Heart left ventricle (tissue), 16 donors: ENCODE measurements at regions not wholly inside any gene's neighbourhood (a gene's known extent, or its start where the extent isn't known, plus 50 kb on each side); places are given as distances from the start of the nearest gene placed in this dataset.
"Not testable (repeated sequence)": the region's sequence is repeated elsewhere in the genome, so short reads cannot be mapped to it uniquely, and the experiment has no call there.

ENCODE experiments used
- ATAC-seq, 4 donors: fragments of 200-7000 bp; cut with Tn5 transposase; one replicate each; pipeline ENCODE4 v1.9.1; 2020 to 2022; ENCODE audit warnings: moderate library complexity in 4 of 4, mild to moderate bottlenecking in 3 of 4, moderate number of reproducible peaks in 1 of 4
- DNase-seq, 5 donors: peaks; one replicate each; pipeline ENCODE4 v3.0.0-alpha.2; 2020
- H3K27ac ChIP-seq, 12 donors: fragments of 200-600 bp; sonication (generic) in 4 of 12; one replicate each; pipeline versions ENCODE4 v1.5.0 to v1.8.0; 2016 to 2022; ENCODE audit warnings: mild to moderate bottlenecking in 2 of 12
- H3K27me3 ChIP-seq, 9 donors: fragments of 200-600 bp; sonication (generic) in 2 of 9; one replicate each; pipeline versions ENCODE4 v1.5.1 to v1.8.0; 2016 to 2022; ENCODE audit warnings: mild to moderate bottlenecking in 3 of 9
- H3K36me3 ChIP-seq, 9 donors: fragments of 200-600 bp; sonication (generic) in 2 of 9; one replicate each; pipeline versions ENCODE4 v1.5.0 to v1.8.0; 2018 to 2022; ENCODE audit warnings: mild to moderate bottlenecking in 2 of 9
- H3K4me1 ChIP-seq, 12 donors: fragments of 200-600 bp; sonication (generic) in 4 of 12; one replicate each; pipeline versions ENCODE4 v1.5.0 to v1.8.0; 2016 to 2022; ENCODE audit warnings: mild to moderate bottlenecking in 3 of 12
- H3K4me3 ChIP-seq, 12 donors: fragments of 200-600 bp; sonication (generic) in 4 of 12; one replicate each; pipeline versions ENCODE4 v1.5.0 to v1.8.0; 2017 to 2022; ENCODE audit warnings: mild to moderate bottlenecking in 9 of 12, moderate library complexity in 4 of 12
- H3K9me3 ChIP-seq, 12 donors: fragments of 200-600 bp; sonication (generic) in 4 of 12; one replicate each; pipeline versions ENCODE4 v1.5.0 to v1.8.0; 2016 to 2022; ENCODE audit warnings: mild to moderate bottlenecking in 1 of 12
- CTCF ChIP-seq, 12 donors: fragments of 200-600 bp; sonication (generic) in 4 of 12; IDR thresholded peaks; one replicate each; pipeline versions ENCODE4 v1.5.0 to v1.8.0; 2018 to 2022; ENCODE audit warnings: antibody characterized with exemption in 12 of 12, mild to moderate bottlenecking in 5 of 12
- POLR2A ChIP-seq, 2 donors: fragments of 450-650 bp; IDR thresholded peaks; one replicate each; pipeline ENCODE4 v1.6.1; 2017; ENCODE audit warnings: antibody characterized with exemption in 2 of 2, mild to moderate bottlenecking in 2 of 2, moderate library complexity in 2 of 2
- WGBS, 4 donors: extraction: QIAGEN DNeasy Blood & Tissue Kit in 2 of 4; methylation state at CpG; one replicate each; pipeline versions ENCODE4 v1.1.5 to v1.1.7; 2013 to 2018; 5-methylcytosine and 5-hydroxymethylcytosine counted together
- intact Hi-C, 10 donors: fragments of 100-400 bp; cut with DNase I; formaldehyde crosslinking; loops; one replicate each; pipeline versions ENCODE4 v1.11.1 to v1.14.2; 2022
- donor health status: ischemic (EF 13 %, LVEDD 7.1; RV severe dilation, severe dysfunction).
- donor health status: healthy with polysubstance abuse.
- donor health status: DM: no; HTN: yes; CAD: no.
- donor health status: DM: no; HTN: no; CAD: no.
- donor health status: ischemic (EF 25% LVEDD 6.9; RV normal size, moderate dysfunction).
- donor health status: ischemic (EF 25% LVEDD 5.7; RV mildly dilated, moderate dysfunction).
- donor health status: healthy.
- donor health status: DM: yes; HTN: yes; CAD: no.
- donor health status: ischemic (EF 35%, LVEDD 5.7; RV mildly dilated, moderate dysfunction).
- donor health status: nonischemic (EF 11% LVEDD 7.7; RV severe dilation, severe dysfunction).
- donor health status: DM: yes; HTN: yes; CAD: no.
- donor health status: PGD.
- donor health status: ischemic (EF 29% LVEDD 5.4; RV normal size, mild dysfunction).
- donor health status: nonischemic (EF 23%, LVEDD 6.1; RV moderate dilation, normal function).

- intact Hi-C loops: no loop called here
- H3K36me3 ChIP-seq: no peaks in the 10 kb centered on the region
- no peak overlapping the region for H3K27ac ChIP-seq
- no peak overlapping the region for H3K4me3 ChIP-seq
- no peak for DNase-seq
- ATAC-seq: no peak
- H3K27me3 ChIP-seq: peaks cover 0 to 3% (median 0%) of the 10 kb centered on the region in 9 donors
- TF ChIP-seq CTCF (IDR thresholded peaks at IDR 0.05) (no peak), POLR2A (IDR thresholded peaks at IDR 0.05) (no peak)
- WGBS, 4 donors: 57 to 74% (median 64%) methylated on average over 1 of the region's 1 CpG
- no peaks in the 10 kb centered on the region for H3K4me1 ChIP-seq
- H3K9me3 ChIP-seq: peaks cover 0 to 12% (median 0%) of the 10 kb centered on the region in 12 donors
Measured at GRCh38 chr18:1090758-1091157, 186.1 kb downstream of the ADCYAP1 start.

- Histone ChIP-seq H3K36me3 (no peaks in the 10 kb centered on the region), H3K4me3 (no peak overlapping the region), H3K27me3 (peaks cover 0 to 3% (median 0%) of the 10 kb centered on the region in 9 donors), H3K9me3 (peaks cover 0 to 10% (median 0%) of the 10 kb centered on the region in 12 donors), H3K27ac (no peak overlapping the region), H3K4me1 (no peaks in the 10 kb centered on the region)
- intact Hi-C loops: no loop called here
- WGBS, 4 donors: 67 to 80% (median 73%) methylated on average over 5 of the region's 5 CpGs
- DNase-seq (no peak), ATAC-seq (no peak)
- TF ChIP-seq CTCF (IDR thresholded peaks at IDR 0.05): no peak
- no peak for TF ChIP-seq POLR2A (IDR thresholded peaks at IDR 0.05)
Measured at GRCh38 chr18:1092228-1092627, 187.6 kb downstream of the ADCYAP1 start.

GRCh38 chr18:1094409-1094808 lies 189.7 kb downstream of the ADCYAP1 start:
- Histone ChIP-seq H3K36me3 (no peaks in the 10 kb centered on the region), H3K27ac (no peak overlapping the region), H3K4me3 (no peak overlapping the region), H3K9me3 (peaks cover 0 to 3% (median 0%) of the 10 kb centered on the region in 12 donors), H3K4me1 (no peaks in the 10 kb centered on the region), H3K27me3 (peaks cover 0 to 3% (median 0%) of the 10 kb centered on the region in 9 donors)
- DNase-seq: no peak
- no peak for TF ChIP-seq CTCF (IDR thresholded peaks at IDR 0.05)
- ATAC-seq: no peak
- intact Hi-C loops: no loop called here
- 75 to 86% (median 84%) methylated on average over 4 of the region's 4 CpGs for WGBS, 4 donors

GRCh38 chr18:1097991-1098735 lies 193.5 kb downstream of the ADCYAP1 start:
- H3K27me3 ChIP-seq, H3K27ac ChIP-seq, H3K9me3 ChIP-seq, intact Hi-C loops, H3K36me3 ChIP-seq, H3K4me1 ChIP-seq, ATAC-seq, H3K4me3 ChIP-seq: not testable (repeated sequence)
- 93 to 96% (median 94%) methylated on average over 14 to 51 of the region's 51 CpGs for WGBS, 4 donors
- DNase-seq: peak in 1 of 5 donors; percentile 46

- no peaks in the 10 kb centered on the region for H3K36me3 ChIP-seq
- peaks cover 0 to 7% (median 0%) of the 10 kb centered on the region in 12 donors for H3K9me3 ChIP-seq
- no peak overlapping the region for H3K27ac ChIP-seq
- 64 to 72% (median 65%) methylated on average over 2 of the region's 2 CpGs for WGBS, 4 donors
- TF ChIP-seq CTCF (IDR thresholded peaks at IDR 0.05) (no peak), POLR2A (IDR thresholded peaks at IDR 0.05) (no peak)
- peaks cover 0 to 13% (median 0%) of the 10 kb centered on the region in 12 donors for H3K4me1 ChIP-seq
- no peak overlapping the region for H3K4me3 ChIP-seq
- no peaks in the 10 kb centered on the region for H3K27me3 ChIP-seq
- DNase-seq (no peak), ATAC-seq (no peak)
- intact Hi-C loops: no loop called here
Measured at GRCh38 chr18:1102848-1103247, 198.2 kb downstream of the ADCYAP1 start.
